ENCODE measurements at regions not wholly inside any gene's neighbourhood (a gene's known extent, or its start where the extent isn't known, plus 50 kb on each side); places are given as distances from the start of the nearest gene placed in this dataset.

DNA sequence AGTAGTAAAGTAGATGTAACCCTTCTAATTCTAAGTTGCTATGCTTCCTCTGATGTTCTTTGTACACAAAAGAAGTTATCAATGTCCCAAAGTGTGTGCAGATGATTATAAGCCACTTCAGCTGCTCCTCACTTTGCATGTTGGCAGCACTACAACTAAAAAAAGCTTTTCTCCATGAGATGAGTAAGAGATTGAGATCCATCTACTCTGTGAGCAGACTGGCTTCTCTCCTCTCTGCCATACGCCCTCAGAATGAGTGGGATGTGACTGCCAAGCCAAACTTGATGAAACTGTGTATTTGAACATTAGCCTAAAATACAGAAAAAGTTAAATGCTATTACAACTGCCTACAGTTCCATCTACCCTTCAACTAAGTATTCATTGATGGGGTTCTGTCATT lies 102.9 kb upstream of the ETV1 start:
- no TSS peak for BruUV-seq (replicated peaks)
- CTCF ChIA-PET, result no interaction called here
- Histone ChIP-seq H3K27ac (ENCODE audit: low read depth, low read length, poor library complexity, severe bottlenecking) (no peak overlapping the region), H3K9me3 (ENCODE audit: low read depth, low read length, poor library complexity, severe bottlenecking) (no peaks in the 10 kb centered on the region), H3K27me3 (replicated peaks; ENCODE audit: insufficient read depth, low read depth, low read length, poor library complexity) (no peaks in the 10 kb centered on the region), H3K36me3 (ENCODE audit: insufficient read depth, low read length, poor library complexity, severe bottlenecking) (no peaks in the 10 kb centered on the region), H3K4me3 (ENCODE audit: low read depth, low read length, poor library complexity, severe bottlenecking) (no peak overlapping the region), H3K4me1 (ENCODE audit: insufficient read depth, low read length, poor library complexity, severe bottlenecking) (no peaks in the 10 kb centered on the region)
- POLR2A ChIA-PET (ENCODE audit: low non-redundant PET), result no interaction called here
- TF ChIP-seq, protein P1, sequence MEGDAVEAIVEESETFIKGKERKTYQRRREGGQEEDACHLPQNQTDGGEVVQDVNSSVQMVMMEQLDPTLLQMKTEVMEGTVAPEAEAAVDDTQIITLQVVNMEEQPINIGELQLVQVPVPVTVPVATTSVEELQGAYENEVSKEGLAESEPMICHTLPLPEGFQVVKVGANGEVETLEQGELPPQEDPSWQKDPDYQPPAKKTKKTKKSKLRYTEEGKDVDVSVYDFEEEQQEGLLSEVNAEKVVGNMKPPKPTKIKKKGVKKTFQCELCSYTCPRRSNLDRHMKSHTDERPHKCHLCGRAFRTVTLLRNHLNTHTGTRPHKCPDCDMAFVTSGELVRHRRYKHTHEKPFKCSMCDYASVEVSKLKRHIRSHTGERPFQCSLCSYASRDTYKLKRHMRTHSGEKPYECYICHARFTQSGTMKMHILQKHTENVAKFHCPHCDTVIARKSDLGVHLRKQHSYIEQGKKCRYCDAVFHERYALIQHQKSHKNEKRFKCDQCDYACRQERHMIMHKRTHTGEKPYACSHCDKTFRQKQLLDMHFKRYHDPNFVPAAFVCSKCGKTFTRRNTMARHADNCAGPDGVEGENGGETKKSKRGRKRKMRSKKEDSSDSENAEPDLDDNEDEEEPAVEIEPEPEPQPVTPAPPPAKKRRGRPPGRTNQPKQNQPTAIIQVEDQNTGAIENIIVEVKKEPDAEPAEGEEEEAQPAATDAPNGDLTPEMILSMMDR (conservative IDR thresholded peaks at IDR 0.05; ENCODE audit: low read depth, low read length), result no peak
- TF ChIP-seq EZH2 (IDR thresholded peaks at IDR 0.05; ENCODE audit: borderline replicate concordance, low read depth, low read length, poor library complexity, severe bottlenecking), result no peak
- DNase-seq (ENCODE audit: low spot score), result no peak
- intact Hi-C loops (cut with micrococcal nuclease; ENCODE audit: unreplicated experiment), result no loop called here

DNA sequence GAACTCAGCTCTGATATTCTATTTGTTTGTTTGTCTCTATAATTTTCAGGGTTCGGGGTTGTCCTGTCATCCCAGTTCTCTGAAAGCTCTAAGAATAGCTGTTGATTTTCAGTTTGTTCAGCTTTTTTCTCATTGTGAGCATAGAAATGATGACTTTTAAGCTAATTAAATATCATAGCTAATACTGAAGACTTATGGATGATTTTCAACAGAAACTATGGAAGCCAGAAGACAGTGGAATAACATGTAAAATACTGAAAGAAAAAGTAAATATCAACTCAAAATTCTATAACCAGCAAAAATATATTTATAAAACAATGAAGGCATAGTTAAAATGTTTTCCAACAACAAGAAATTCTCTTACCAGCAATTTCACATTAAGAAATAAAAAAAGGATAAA lies 96.4 kb upstream of the ETV1 start:
- CTCF ChIA-PET, result no interaction called here
- POLR2A ChIA-PET (ENCODE audit: low non-redundant PET), result no interaction called here
- H3K9me3 ChIP-seq (ENCODE audit: low read depth, low read length, poor library complexity, severe bottlenecking), result peaks cover 19% of the 10 kb centered on the region
- TF ChIP-seq EZH2 (IDR thresholded peaks at IDR 0.05; ENCODE audit: borderline replicate concordance, low read depth, low read length, poor library complexity, severe bottlenecking), result no peak
- TF ChIP-seq, protein P1 (conservative IDR thresholded peaks at IDR 0.05; ENCODE audit: low read depth, low read length), result no peak
- no peaks in the 10 kb centered on the region for H3K36me3 ChIP-seq (ENCODE audit: insufficient read depth, low read length, poor library complexity, severe bottlenecking)
- no peak for DNase-seq (ENCODE audit: low spot score)
- intact Hi-C loops (cut with micrococcal nuclease; ENCODE audit: unreplicated experiment), result loop anchor here (1.0 kb wide), 1 partner anchor 29 kb away; no protein-coding TSS in a partner anchor
- no peaks in the 10 kb centered on the region for H3K27me3 ChIP-seq (replicated peaks; ENCODE audit: insufficient read depth, low read depth, low read length, poor library complexity)
- no peak overlapping the region for H3K27ac ChIP-seq (ENCODE audit: low read depth, low read length, poor library complexity, severe bottlenecking)
- H3K4me1 ChIP-seq (ENCODE audit: insufficient read depth, low read length, poor library complexity, severe bottlenecking), result no peaks in the 10 kb centered on the region
- no TSS peak for BruUV-seq (replicated peaks)
- H3K4me3 ChIP-seq (ENCODE audit: low read depth, low read length, poor library complexity, severe bottlenecking), result no peak overlapping the region

DNA sequence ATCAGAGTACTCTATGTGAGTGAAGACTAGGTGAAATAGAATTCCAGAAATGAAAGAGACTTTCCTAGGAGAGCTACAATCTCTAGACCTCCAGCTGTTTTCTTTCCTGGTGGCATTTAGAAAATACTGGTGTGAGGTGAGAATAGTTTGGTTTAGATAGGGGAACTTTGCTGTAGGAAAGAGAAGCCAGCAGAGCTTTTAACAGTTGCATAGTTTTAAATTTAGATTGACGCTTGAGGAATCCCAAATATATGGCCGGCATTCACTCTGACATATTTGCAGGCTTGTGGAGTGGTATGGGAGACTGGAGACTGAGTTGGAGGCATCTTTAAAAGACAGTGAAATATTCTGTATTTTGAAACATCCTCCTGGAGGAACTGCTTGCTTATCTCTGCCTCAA lies 94.3 kb upstream of the ETV1 start:
- Histone ChIP-seq H3K27me3 (replicated peaks; ENCODE audit: insufficient read depth, low read depth, low read length, poor library complexity) (no peaks in the 10 kb centered on the region), H3K4me1 (ENCODE audit: insufficient read depth, low read length, poor library complexity, severe bottlenecking) (no peaks in the 10 kb centered on the region), H3K4me3 (ENCODE audit: low read depth, low read length, poor library complexity, severe bottlenecking) (no peak overlapping the region), H3K27ac (ENCODE audit: low read depth, low read length, poor library complexity, severe bottlenecking) (no peak overlapping the region), H3K9me3 (ENCODE audit: low read depth, low read length, poor library complexity, severe bottlenecking) (peaks cover 19% of the 10 kb centered on the region), H3K36me3 (ENCODE audit: insufficient read depth, low read length, poor library complexity, severe bottlenecking) (no peaks in the 10 kb centered on the region)
- no peak for DNase-seq (ENCODE audit: low spot score)
- ChIA-PET POLR2A (ENCODE audit: low non-redundant PET) (no interaction called here), CTCF (no interaction called here)
- intact Hi-C loops (cut with micrococcal nuclease; ENCODE audit: unreplicated experiment), result no loop called here
- no TSS peak for BruUV-seq (replicated peaks)
- TF ChIP-seq, protein P1 (conservative IDR thresholded peaks at IDR 0.05; ENCODE audit: low read depth, low read length), result no peak
- TF ChIP-seq EZH2 (IDR thresholded peaks at IDR 0.05; ENCODE audit: borderline replicate concordance, low read depth, low read length, poor library complexity, severe bottlenecking), result no peak

Data from A673 (cell line).